ENCODE measurements at regions not wholly inside any gene's neighbourhood (a gene's known extent, or its start where the extent isn't known, plus 50 kb on each side); places are given as distances from the start of the nearest gene placed in this dataset.

GRCh38 chr13:50476577-50477285 lies 366.8 kb downstream of the DLEU7 start:
- intact Hi-C loops (cut with DNase I; ENCODE audit: low total_unique reads): no loop called here
- WGBS, 5 donors: 73 to 87% (median 83%) methylated on average over 5 of the region's 5 CpGs
- H3K9me3 ChIP-seq: no peaks in the 10 kb centered on the region
- TF ChIP-seq EP300 (IDR thresholded peaks at IDR 0.05): no peak
- no peak for TF ChIP-seq POLR2AphosphoS5 (IDR thresholded peaks at IDR 0.05)
- TF ChIP-seq CTCF (IDR thresholded peaks at IDR 0.05): no peak
- TF ChIP-seq POLR2A (IDR thresholded peaks at IDR 0.05): no peak
- H3K36me3 ChIP-seq: no peaks in the 10 kb centered on the region
- no peak overlapping the region for H3K4me3 ChIP-seq
- no peak overlapping the region for H3K27ac ChIP-seq
- DNase-seq: no peak
- no peaks in the 10 kb centered on the region for H3K27me3 ChIP-seq
- H3K4me1 ChIP-seq: no peaks in the 10 kb centered on the region

GRCh38 chr13:50481936-50482335 lies 361.6 kb downstream of the DLEU7 start:
- Histone ChIP-seq H3K4me3 (no peak overlapping the region), H3K4me1 (no peaks in the 10 kb centered on the region), H3K36me3 (no peaks in the 10 kb centered on the region), H3K9me3 (no peaks in the 10 kb centered on the region), H3K27me3 (no peaks in the 10 kb centered on the region), H3K27ac (no peak overlapping the region)
- TF ChIP-seq POLR2A (IDR thresholded peaks at IDR 0.05) (no peak), EP300 (IDR thresholded peaks at IDR 0.05) (no peak), POLR2AphosphoS5 (IDR thresholded peaks at IDR 0.05) (no peak), CTCF (IDR thresholded peaks at IDR 0.05) (no peak)
- DNase-seq: no peak
- intact Hi-C loops (cut with DNase I; ENCODE audit: low total_unique reads): no loop called here

GRCh38 chr13:50483416-50483815 lies 360.1 kb downstream of the DLEU7 start:
- no peaks in the 10 kb centered on the region for H3K4me1 ChIP-seq
- no peak for DNase-seq
- no peaks in the 10 kb centered on the region for H3K9me3 ChIP-seq
- intact Hi-C loops (cut with DNase I; ENCODE audit: low total_unique reads): no loop called here
- TF ChIP-seq EP300 (IDR thresholded peaks at IDR 0.05) (no peak), POLR2A (IDR thresholded peaks at IDR 0.05) (no peak)
- H3K27me3 ChIP-seq: no peaks in the 10 kb centered on the region
- H3K36me3 ChIP-seq: no peaks in the 10 kb centered on the region
- 66 to 83% (median 73%) methylated on average over 3 of the region's 3 CpGs for WGBS, 5 donors
- H3K27ac ChIP-seq: no peak overlapping the region
- H3K4me3 ChIP-seq: no peak overlapping the region

- TF ChIP-seq CTCF (IDR thresholded peaks at IDR 0.05): no peak
- no peak for TF ChIP-seq POLR2A (IDR thresholded peaks at IDR 0.05)
- TF ChIP-seq EP300 (IDR thresholded peaks at IDR 0.05): no peak
- no peak for TF ChIP-seq POLR2AphosphoS5 (IDR thresholded peaks at IDR 0.05)
- Histone ChIP-seq H3K27me3 (no peaks in the 10 kb centered on the region), H3K4me3 (no peak overlapping the region), H3K4me1 (no peaks in the 10 kb centered on the region), H3K9me3 (no peaks in the 10 kb centered on the region), H3K27ac (no peak overlapping the region), H3K36me3 (no peaks in the 10 kb centered on the region)
- intact Hi-C loops (cut with DNase I; ENCODE audit: low total_unique reads): no loop called here
- WGBS, 5 donors: 48 to 61% (median 55%) methylated on average over 12 of the region's 12 CpGs
- peak in 1 of 2 donors; percentile 43 for DNase-seq
Measured at GRCh38 chr13:50484472-50485113, 358.9 kb downstream of the DLEU7 start.
